ENCODE measurements at regions not wholly inside any gene's neighbourhood (a gene's known extent, or its start where the extent isn't known, plus 50 kb on each side); places are given as distances from the start of the nearest gene placed in this dataset.

- Histone ChIP-seq H3K36me3 (ENCODE audit: control insufficient read depth, insufficient read depth, low read length) (no peaks in the 10 kb centered on the region), H3K27me3 (ENCODE audit: control insufficient read depth, insufficient read depth, low read length) (no peaks in the 10 kb centered on the region), H3K4me3 (ENCODE audit: low read depth, low read length) (no peak overlapping the region)
- no peak for DNase-seq (ENCODE audit: low read depth)
- no peak for FAIRE-seq
- no peak for TF ChIP-seq CTCF (IDR thresholded peaks at IDR 0.05; ENCODE audit: insufficient read depth, low read length, severe bottlenecking)
These were observed 237.2 kb upstream of the PUDP start for GRCh38 chrX:7385131-7385530.

DNA sequence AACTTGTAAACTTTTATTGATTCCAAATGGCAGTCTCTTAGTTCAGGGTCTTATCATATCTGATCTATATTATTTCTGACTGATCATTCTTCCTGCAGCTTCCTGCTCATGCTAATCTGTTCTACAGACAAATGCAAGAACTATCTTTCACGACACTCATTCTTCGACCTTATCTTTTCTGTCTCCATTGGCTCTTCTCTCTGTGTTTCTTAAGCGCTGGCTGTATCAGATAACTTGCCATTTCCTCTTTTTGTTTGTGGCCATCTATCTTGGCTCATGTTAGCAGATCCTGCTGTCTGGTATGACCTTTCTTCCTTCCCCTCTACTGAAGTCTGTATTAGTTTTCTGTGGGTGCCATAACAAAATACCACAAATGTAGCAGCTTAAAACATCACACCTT lies 230.5 kb upstream of the PUDP start:
- no peak for TF ChIP-seq CTCF (IDR thresholded peaks at IDR 0.05; ENCODE audit: insufficient read depth, low read length, severe bottlenecking)
- Histone ChIP-seq H3K27me3 (ENCODE audit: control insufficient read depth, insufficient read depth, low read length) (no peaks in the 10 kb centered on the region), H3K36me3 (ENCODE audit: control insufficient read depth, insufficient read depth, low read length) (no peaks in the 10 kb centered on the region), H3K4me3 (ENCODE audit: low read depth, low read length) (no peak overlapping the region)
- FAIRE-seq: no peak
- no peak for DNase-seq (ENCODE audit: low read depth)

- FAIRE-seq (no peak), DNase-seq (ENCODE audit: low read depth) (peak; percentile 74)
- Histone ChIP-seq H3K27me3 (ENCODE audit: control insufficient read depth, insufficient read depth, low read length) (no peaks in the 10 kb centered on the region), H3K4me3 (ENCODE audit: low read depth, low read length) (no peak overlapping the region), H3K36me3 (ENCODE audit: control insufficient read depth, insufficient read depth, low read length) (no peaks in the 10 kb centered on the region)
- no peak for TF ChIP-seq CTCF (IDR thresholded peaks at IDR 0.05; ENCODE audit: insufficient read depth, low read length, severe bottlenecking)
These were observed 225.0 kb upstream of the PUDP start for GRCh38 chrX:7372825-7373525.

GRCh38 chrX:7362111-7362510 lies 214.2 kb upstream of the PUDP start:
- no peak for TF ChIP-seq CTCF (IDR thresholded peaks at IDR 0.05; ENCODE audit: insufficient read depth, low read length, severe bottlenecking)
- Histone ChIP-seq H3K4me3 (ENCODE audit: low read depth, low read length) (no peak overlapping the region), H3K27me3 (ENCODE audit: control insufficient read depth, insufficient read depth, low read length) (no peaks in the 10 kb centered on the region), H3K36me3 (ENCODE audit: control insufficient read depth, insufficient read depth, low read length) (no peaks in the 10 kb centered on the region)
- peak; percentile 8 for DNase-seq (ENCODE audit: low read depth)
- FAIRE-seq: no peak

DNA sequence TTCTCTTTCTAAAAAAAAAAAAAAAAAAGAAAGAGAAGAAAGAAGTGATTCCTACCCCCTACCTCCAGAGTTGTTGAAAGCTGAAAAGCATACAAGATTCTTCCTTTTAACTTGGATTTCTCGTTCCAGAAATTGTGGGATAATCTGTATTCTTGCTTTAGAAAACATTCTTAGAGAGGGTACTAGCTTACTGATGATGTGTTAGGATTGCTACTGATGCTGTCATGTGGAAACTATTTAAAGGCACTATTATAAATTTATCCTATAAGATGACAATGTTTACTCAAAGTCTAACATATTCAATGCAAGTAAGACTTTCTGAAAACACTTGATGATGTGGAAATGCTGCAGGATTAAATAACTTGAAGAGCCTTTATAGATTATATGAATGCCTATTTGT lies 204.0 kb upstream of the PUDP start:
- Histone ChIP-seq H3K27me3 (ENCODE audit: control insufficient read depth, insufficient read depth, low read length) (no peaks in the 10 kb centered on the region), H3K36me3 (ENCODE audit: control insufficient read depth, insufficient read depth, low read length) (no peaks in the 10 kb centered on the region), H3K4me3 (ENCODE audit: low read depth, low read length) (no peak overlapping the region)
- DNase-seq (ENCODE audit: low read depth) (no peak), FAIRE-seq (no peak)
- no peak for TF ChIP-seq CTCF (IDR thresholded peaks at IDR 0.05; ENCODE audit: insufficient read depth, low read length, severe bottlenecking)

DNA sequence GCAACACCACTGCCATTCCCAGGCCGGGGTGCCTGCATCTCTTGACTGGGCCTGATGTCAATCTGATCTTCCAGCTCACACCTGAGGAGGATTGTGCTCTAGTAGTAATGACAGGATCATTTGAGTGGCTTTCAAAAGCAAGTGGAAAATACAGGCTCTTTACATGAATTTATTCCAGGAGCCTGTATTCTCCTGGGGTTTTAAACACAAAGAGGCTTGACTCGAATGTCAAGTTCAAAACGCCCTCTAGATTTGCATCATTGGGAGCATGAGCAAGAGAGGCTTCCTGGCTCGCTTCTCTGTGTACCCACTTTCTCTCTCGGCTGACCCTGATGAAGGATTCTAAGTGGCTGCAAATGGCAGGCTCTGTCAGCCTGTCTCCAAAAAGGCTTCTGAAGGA lies 199.5 kb upstream of the PUDP start:
- FAIRE-seq: no peak

More for the DNA sequence above, 199.5 kb upstream of the PUDP start:
- no peaks in the 10 kb centered on the region for H3K36me3 ChIP-seq (ENCODE audit: control insufficient read depth, insufficient read depth, low read length)
- no peak overlapping the region for H3K4me3 ChIP-seq (ENCODE audit: low read depth, low read length)
- H3K27me3 ChIP-seq (ENCODE audit: control insufficient read depth, insufficient read depth, low read length): no peaks in the 10 kb centered on the region
- no peak for DNase-seq (ENCODE audit: low read depth)
- TF ChIP-seq CTCF (IDR thresholded peaks at IDR 0.05; ENCODE audit: insufficient read depth, low read length, severe bottlenecking): no peak

All from bronchial epithelial cell (primary cell).